KMS-11 (cell line): ENCODE measurements at regions not wholly inside any gene's neighbourhood (a gene's known extent, or its start where the extent isn't known, plus 50 kb on each side); places are given as distances from the start of the nearest gene placed in this dataset.

Source experiments
- H2AFZ ChIP-seq: fragments of 200-600 bp; sonication (generic); 2 replicates; pipeline ENCODE4 v1.6.1; 2016; ENCODE audit warnings: antibody characterized with exemption, mixed run types, low read depth
- H3K27ac ChIP-seq: fragments of 200-600 bp; sonication (generic); 2 replicates; pipeline ENCODE4 v1.6.1; 2016; ENCODE audit warnings: mild to moderate bottlenecking, mixed run types
- H3K27me3 ChIP-seq: fragments of 200-600 bp; sonication (generic); 2 replicates; pipeline ENCODE4 v1.6.1; 2017; ENCODE audit warnings: mild to moderate bottlenecking, low read depth, mixed run types, moderate library complexity; ENCODE audit not compliant: insufficient read depth
- H3K36me3 ChIP-seq: fragments of 200-600 bp; sonication (generic); 2 replicates; pipeline ENCODE4 v1.6.1; 2017; ENCODE audit warnings: mild to moderate bottlenecking, mixed run types; ENCODE audit not compliant: insufficient read depth
- H3K4me1 ChIP-seq: fragments of 200-600 bp; sonication (generic); 2 replicates; pipeline ENCODE4 v1.6.1; 2016; ENCODE audit warnings: mild to moderate bottlenecking, low read depth, mixed run types; ENCODE audit not compliant: poor library complexity, severe bottlenecking
- H3K4me2 ChIP-seq: fragments of 200-600 bp; sonication (generic); 2 replicates; pipeline ENCODE4 v1.7.0; 2016; ENCODE audit warnings: mild to moderate bottlenecking, mixed run types
- H3K4me3 ChIP-seq: fragments of 200-600 bp; sonication (generic); IDR thresholded peaks from 2 replicates; pipeline ENCODE4 v1.6.1; 2017; ENCODE audit warnings: low read depth, low read length, mixed read lengths; ENCODE audit not compliant: insufficient read depth
- H3K79me2 ChIP-seq: fragments of 200-600 bp; sonication (generic); 2 replicates; pipeline ENCODE4 v1.6.1; 2016; ENCODE audit warnings: low read depth, mixed run types; ENCODE audit not compliant: insufficient read depth
- H3K9ac ChIP-seq: fragments of 200-600 bp; sonication (generic); 2 replicates; pipeline ENCODE4 v1.6.1; 2016; ENCODE audit warnings: mild to moderate bottlenecking, mixed run types
- H4K20me1 ChIP-seq: fragments of 200-600 bp; sonication (generic); 2 replicates; pipeline ENCODE4 v1.6.1; 2016; ENCODE audit warnings: mild to moderate bottlenecking, mixed run types; ENCODE audit not compliant: insufficient read depth
- CTCF ChIP-seq: fragments of 200-600 bp; sonication (generic); conservative IDR thresholded peaks from 2 replicates; pipeline ENCODE4 v1.6.1; 2017; ENCODE audit warnings: low read depth, mild to moderate bottlenecking, antibody characterized with exemption, low read length, moderate library complexity, mixed read lengths

DNA sequence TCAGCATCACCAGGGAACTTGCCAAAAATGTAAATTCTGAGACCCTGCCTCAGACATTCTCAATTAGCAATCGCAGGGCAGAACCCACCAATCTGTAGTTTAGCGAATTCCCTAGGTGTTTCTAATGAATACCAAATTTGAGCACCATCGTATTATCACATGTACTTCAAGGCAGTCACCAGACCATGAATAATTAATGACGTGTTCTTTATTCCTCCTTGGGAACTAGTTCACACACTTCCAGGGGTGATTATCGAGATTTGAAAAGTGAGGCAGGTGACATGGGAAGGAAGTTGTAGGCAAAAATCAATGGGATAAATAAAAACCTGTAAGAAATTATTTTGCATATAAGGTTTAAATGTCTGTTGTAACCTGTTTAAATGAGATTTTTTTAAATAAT lies 102.5 kb upstream of the CRIM1 start:
- H3K36me3 ChIP-seq: no peaks in the 10 kb centered on the region
- TF ChIP-seq CTCF: no peak
- H3K4me3 ChIP-seq: no peak overlapping the region
- no peak overlapping the region for H3K9ac ChIP-seq
- H3K79me2 ChIP-seq: no peaks in the 10 kb centered on the region
- H3K4me1 ChIP-seq: peaks cover under 1% of the 10 kb centered on the region
- H3K4me2 ChIP-seq: no peak overlapping the region
- no peaks in the 10 kb centered on the region for H3K27me3 ChIP-seq
- no peaks in the 10 kb centered on the region for H4K20me1 ChIP-seq
- no peak overlapping the region for H2AFZ ChIP-seq
- H3K27ac ChIP-seq: no peak overlapping the region

GRCh38 chr2:36246320-36246990 lies 109.1 kb upstream of the CRIM1 start:
- Histone ChIP-seq H3K36me3 (no peaks in the 10 kb centered on the region), H3K79me2 (no peaks in the 10 kb centered on the region), H3K4me2 (peak overlapping the region; percentile 79), H2AFZ (0 out of 2 replicates have a peak overlapping the region, but pooled peaks have one; percentile 12), H3K4me1 (peaks cover 49% of the 10 kb centered on the region), H3K9ac (peak overlapping the region; percentile 3; the same call in 1 of the 2 replicates), H3K27ac (peak overlapping the region; percentile 52), H4K20me1 (no peaks in the 10 kb centered on the region), H3K4me3 (no peak overlapping the region), H3K27me3 (no peaks in the 10 kb centered on the region)
- TF ChIP-seq CTCF: no peak

DNA sequence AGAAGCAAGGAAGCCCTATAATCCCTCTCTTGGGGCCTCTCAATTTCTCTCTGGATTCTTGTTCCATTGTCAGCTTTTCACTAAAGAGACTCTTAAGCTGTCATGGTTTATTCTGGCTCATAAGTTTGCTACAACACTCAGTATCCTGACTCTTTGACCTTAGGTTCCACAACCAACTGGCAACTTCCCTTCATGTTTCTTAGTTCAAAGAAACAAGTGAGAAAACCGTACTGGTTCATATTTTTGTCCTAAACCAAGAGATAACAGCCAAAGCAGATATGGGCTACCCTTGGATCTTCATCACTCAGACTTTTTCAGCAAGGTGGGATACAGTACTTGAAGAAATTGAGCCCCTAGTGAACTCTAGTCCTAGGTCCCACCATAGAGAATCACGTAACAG lies 109.9 kb upstream of the CRIM1 start:
- H3K27ac ChIP-seq: peak overlapping the region; percentile 52; the same call in 1 of the 2 replicates
- H2AFZ ChIP-seq: no peak overlapping the region
- no peaks in the 10 kb centered on the region for H3K27me3 ChIP-seq
- H3K4me3 ChIP-seq: no peak overlapping the region
- peaks cover 55% of the 10 kb centered on the region for H3K4me1 ChIP-seq
- no peak overlapping the region for H3K9ac ChIP-seq
- no peaks in the 10 kb centered on the region for H3K79me2 ChIP-seq
- no peak for TF ChIP-seq CTCF
- no peaks in the 10 kb centered on the region for H4K20me1 ChIP-seq
- H3K36me3 ChIP-seq: no peaks in the 10 kb centered on the region
- peak overlapping the region; percentile 79 for H3K4me2 ChIP-seq

DNA sequence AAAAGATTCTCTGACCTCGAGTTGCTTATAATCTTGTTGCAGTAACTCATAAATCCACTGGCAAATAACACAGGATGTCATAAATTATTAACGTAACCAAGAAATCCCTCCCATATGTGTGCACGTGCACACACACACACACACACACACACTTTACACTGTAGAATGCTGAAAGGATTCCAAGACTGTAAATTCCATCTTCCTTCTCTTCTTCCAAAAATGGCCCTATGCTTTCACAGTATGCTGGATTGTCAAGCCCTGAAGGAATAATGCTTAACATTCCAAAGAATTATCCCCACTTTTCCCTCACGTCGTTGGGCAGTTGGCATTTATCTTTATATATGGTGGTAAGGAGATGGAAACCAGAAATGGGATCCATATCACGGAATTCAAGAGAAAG lies 117.5 kb upstream of the CRIM1 start:
- TF ChIP-seq CTCF: no peak
- no peak overlapping the region for H3K27ac ChIP-seq

More for the DNA sequence above, 117.5 kb upstream of the CRIM1 start:
- H4K20me1 ChIP-seq: no peaks in the 10 kb centered on the region
- H3K4me1 ChIP-seq: peaks cover 10% of the 10 kb centered on the region
- H3K27me3 ChIP-seq: no peaks in the 10 kb centered on the region
- H2AFZ ChIP-seq: no peak overlapping the region
- no peaks in the 10 kb centered on the region for H3K36me3 ChIP-seq
- H3K4me2 ChIP-seq: no peak overlapping the region
- no peak overlapping the region for H3K9ac ChIP-seq
- H3K4me3 ChIP-seq: no peak overlapping the region
- no peaks in the 10 kb centered on the region for H3K79me2 ChIP-seq
